Fibroblast of lung (primary cell): ENCODE measurements at regions not wholly inside any gene's neighbourhood (a gene's known extent, or its start where the extent isn't known, plus 50 kb on each side); places are given as distances from the start of the nearest gene placed in this dataset.

Experiments used
- CTCF ChIP-seq, 2 donors: IDR thresholded peaks in 1 of 2; conservative IDR thresholded peaks in 1 of 2; 1 replicate in 1 of 2; 2 replicates in 1 of 2; pipeline ENCODE4 v1.5.1; 2011 to 2012; ENCODE audit warnings: low read length in 2 of 2, control low read depth in 1 of 2, inconsistent platforms in 1 of 2, low read depth in 1 of 2, mild to moderate bottlenecking in 1 of 2
- EZH2 ChIP-seq: IDR thresholded peaks from 2 replicates; pipeline ENCODE4 v1.5.1; 2012; ENCODE audit warnings: low read length, control low read depth, mild to moderate bottlenecking; ENCODE audit errors: missing control alignments

GRCh38 chr6:76518443-76518842 lies 446.0 kb upstream of the IMPG1 start:
- TF ChIP-seq CTCF (conservative IDR thresholded peaks at IDR 0.05 in 1 of 2, IDR thresholded peaks at IDR 0.05 in 1 of 2; ENCODE audit: low read depth in 1 of 2, low read length in 2 of 2), result no peak
- no peak for TF ChIP-seq EZH2
